ENCODE measurements at regions not wholly inside any gene's neighbourhood (a gene's known extent, or its start where the extent isn't known, plus 50 kb on each side); places are given as distances from the start of the nearest gene placed in this dataset.
A peak's percentile ranks its signal among the peaks of the same experiment; 100 is the strongest.

GRCh38 chr12:126061777-126062176, 996.5 kb downstream of the AACS start:
- Histone ChIP-seq H3K9ac (no peak overlapping the region), H3K4me3 (no peak overlapping the region), H3K4me2 (no peak overlapping the region), H3K4me1 (no peaks in the 10 kb centered on the region), H3K79me2 (ENCODE audit: low read depth) (no peaks in the 10 kb centered on the region), H3F3A (ENCODE audit: low read depth) (no peaks in the 10 kb centered on the region), H3K9me3 (ENCODE audit: low read depth) (no peaks in the 10 kb centered on the region), H4K20me1 (ENCODE audit: low read depth) (no peaks in the 10 kb centered on the region), H3K36me3 (no peaks in the 10 kb centered on the region), H2AFZ (replicated peaks) (no peak overlapping the region), H3K27me3 (no peaks in the 10 kb centered on the region), H3K27ac (no peak overlapping the region)
- no peak for TF ChIP-seq EZH2phosphoT487 (IDR thresholded peaks at IDR 0.05)
- no peak for TF ChIP-seq EZH2 (IDR thresholded peaks at IDR 0.05)
- no peak for TF ChIP-seq CTCF (IDR thresholded peaks at IDR 0.05)
- H3K36me3 Mint-ChIP-seq = no peaks in the 10 kb centered on the region
- peaks cover 3% of the 10 kb centered on the region for H3K4me1 Mint-ChIP-seq
- peaks cover 9% of the 10 kb centered on the region for H3K9me3 Mint-ChIP-seq
- DNase-seq (ENCODE audit: low spot score) = no peak
- no peak overlapping the region for H3K27ac Mint-ChIP-seq
- peaks cover 5% of the 10 kb centered on the region for H3K27me3 Mint-ChIP-seq (ENCODE audit: insufficient read depth, low read depth)
- no peak overlapping the region for H3K4me3 Mint-ChIP-seq

- peaks cover 5% of the 10 kb centered on the region for H3K27me3 Mint-ChIP-seq (ENCODE audit: insufficient read depth, low read depth)
- no peak overlapping the region for H2AFZ ChIP-seq (replicated peaks)
- H3K27ac Mint-ChIP-seq = no peak overlapping the region
- no peak overlapping the region for H3K9ac ChIP-seq
- no peaks in the 10 kb centered on the region for H3K9me3 ChIP-seq (ENCODE audit: low read depth)
- H3K79me2 ChIP-seq (ENCODE audit: low read depth) = no peaks in the 10 kb centered on the region
- H3K9me3 Mint-ChIP-seq = peaks cover 12% of the 10 kb centered on the region
- H3K4me1 Mint-ChIP-seq = peaks cover 3% of the 10 kb centered on the region
- H3F3A ChIP-seq (ENCODE audit: low read depth) = no peaks in the 10 kb centered on the region
- H3K27ac ChIP-seq = no peak overlapping the region
- no peak for DNase-seq (ENCODE audit: low spot score)
- H3K4me3 ChIP-seq = no peak overlapping the region
- no peaks in the 10 kb centered on the region for H3K36me3 Mint-ChIP-seq
- no peaks in the 10 kb centered on the region for H3K4me1 ChIP-seq
- no peaks in the 10 kb centered on the region for H3K27me3 ChIP-seq
- no peak overlapping the region for H3K4me2 ChIP-seq
- no peaks in the 10 kb centered on the region for H3K36me3 ChIP-seq
- TF ChIP-seq EZH2phosphoT487 (IDR thresholded peaks at IDR 0.05) (no peak), CTCF (IDR thresholded peaks at IDR 0.05) (no peak), EZH2 (IDR thresholded peaks at IDR 0.05) (no peak)
- no peak overlapping the region for H3K4me3 Mint-ChIP-seq
- H4K20me1 ChIP-seq (ENCODE audit: low read depth) = no peaks in the 10 kb centered on the region
Observed at GRCh38 chr12:126064028-126064427, 998.8 kb downstream of the AACS start.

- H3F3A ChIP-seq (ENCODE audit: low read depth) = no peaks in the 10 kb centered on the region
- H3K36me3 Mint-ChIP-seq = peaks cover 1% of the 10 kb centered on the region
- no peaks in the 10 kb centered on the region for H3K36me3 ChIP-seq
- no peak overlapping the region for H3K9ac ChIP-seq
- H3K27me3 Mint-ChIP-seq (ENCODE audit: insufficient read depth, low read depth) = peaks cover 12% of the 10 kb centered on the region
- no peaks in the 10 kb centered on the region for H3K27me3 ChIP-seq
- H2AFZ ChIP-seq (replicated peaks) = no peak overlapping the region
- H3K27ac ChIP-seq = no peak overlapping the region
- H3K27ac Mint-ChIP-seq = no peak overlapping the region
- TF ChIP-seq EZH2 (IDR thresholded peaks at IDR 0.05) = no peak
- no peak for TF ChIP-seq CTCF (IDR thresholded peaks at IDR 0.05)
- no peaks in the 10 kb centered on the region for H3K79me2 ChIP-seq (ENCODE audit: low read depth)
- H3K4me3 ChIP-seq = no peak overlapping the region
- no peak overlapping the region for H3K4me3 Mint-ChIP-seq
- no peak overlapping the region for H3K4me2 ChIP-seq
- peaks cover 8% of the 10 kb centered on the region for H3K9me3 ChIP-seq (ENCODE audit: low read depth)
- H3K4me1 Mint-ChIP-seq = no peaks in the 10 kb centered on the region
- no peaks in the 10 kb centered on the region for H4K20me1 ChIP-seq (ENCODE audit: low read depth)
- H3K9me3 Mint-ChIP-seq = peaks cover 43% of the 10 kb centered on the region
- H3K4me1 ChIP-seq = no peaks in the 10 kb centered on the region
- peak; percentile 4 for DNase-seq (ENCODE audit: low spot score)
Observed at GRCh38 chr12:126067626-126068329, 1002.5 kb downstream of the AACS start.
